SK-N-SH treated with all-trans-retinoic acid at 6 μM for 48 hours (cell line): ENCODE measurements at regions not wholly inside any gene's neighbourhood (a gene's known extent, or its start where the extent isn't known, plus 50 kb on each side); places are given as distances from the start of the nearest gene placed in this dataset.

ENCODE experiments used
- ARNTL ChIP-seq: fragments of 450-650 bp; formaldehyde crosslinking; IDR thresholded peaks from 2 replicates; pipeline ENCODE4 v1.5.0; 2020; ENCODE audit warnings: low read depth, mild to moderate bottlenecking, moderate library complexity, borderline replicate concordance
- CSDC2 ChIP-seq: fragments of 250-450 bp; sonication (Bioruptor Pico); IDR thresholded peaks from 2 replicates; pipeline ENCODE4 v1.5.0; 2020; ENCODE audit warnings: mild to moderate bottlenecking, moderate library complexity
- ESRRG ChIP-seq: fragments of 250-450 bp; sonication (Bioruptor Pico); IDR thresholded peaks from 2 replicates; pipeline ENCODE4 v1.6.1; 2021; ENCODE audit warnings: mild to moderate bottlenecking
- ISL1 ChIP-seq: fragments of 250-450 bp; sonication (Bioruptor Pico); IDR thresholded peaks from 2 replicates; pipeline ENCODE4 v2.1.2; 2022; ENCODE audit warnings: mild to moderate bottlenecking, moderate library complexity
- PATZ1 ChIP-seq: fragments of 250-450 bp; sonication (Bioruptor Pico); IDR thresholded peaks from 2 replicates; pipeline ENCODE4 v1.8.0; 2020; ENCODE audit warnings: mild to moderate bottlenecking, moderate library complexity, borderline replicate concordance
- PPARA ChIP-seq: fragments of 250-450 bp; sonication (Bioruptor Pico); IDR thresholded peaks from 2 replicates; pipeline ENCODE4 v1.5.0; 2020; ENCODE audit warnings: mild to moderate bottlenecking, borderline replicate concordance
- SNAI2 ChIP-seq: fragments of 250-450 bp; sonication (Bioruptor Pico); IDR thresholded peaks from 2 replicates; pipeline ENCODE4 v1.5.0; 2020; ENCODE audit warnings: mild to moderate bottlenecking, moderate library complexity
- TCF4 ChIP-seq: fragments of 250-450 bp; sonication (Bioruptor Pico); IDR thresholded peaks from 2 replicates; pipeline ENCODE4 v1.8.0; 2021; ENCODE audit warnings: mild to moderate bottlenecking, moderate library complexity, borderline replicate concordance
- ZFP30 ChIP-seq: fragments of 450-650 bp; formaldehyde crosslinking; IDR thresholded peaks from 2 replicates; pipeline ENCODE4 v1.5.0; 2022; ENCODE audit warnings: mild to moderate bottlenecking, moderate library complexity
- ZNF8 ChIP-seq: fragments of 450-650 bp; formaldehyde crosslinking; IDR thresholded peaks from 2 replicates; pipeline ENCODE4 v1.5.0; 2020; ENCODE audit warnings: mild to moderate bottlenecking, moderate library complexity
- TF ChIP-seq, protein P1 (sequence below): fragments of 250-450 bp; sonication (Bioruptor Pico); IDR thresholded peaks from 2 replicates; pipeline ENCODE4 v1.5.0; 2020; ENCODE audit warnings: mild to moderate bottlenecking, moderate library complexity
- TF ChIP-seq, protein P2 (sequence below): fragments of 250-450 bp; sonication (Bioruptor Pico); IDR thresholded peaks from 2 replicates; pipeline ENCODE4 v1.5.1; 2021; ENCODE audit warnings: mild to moderate bottlenecking, moderate library complexity

DNA sequence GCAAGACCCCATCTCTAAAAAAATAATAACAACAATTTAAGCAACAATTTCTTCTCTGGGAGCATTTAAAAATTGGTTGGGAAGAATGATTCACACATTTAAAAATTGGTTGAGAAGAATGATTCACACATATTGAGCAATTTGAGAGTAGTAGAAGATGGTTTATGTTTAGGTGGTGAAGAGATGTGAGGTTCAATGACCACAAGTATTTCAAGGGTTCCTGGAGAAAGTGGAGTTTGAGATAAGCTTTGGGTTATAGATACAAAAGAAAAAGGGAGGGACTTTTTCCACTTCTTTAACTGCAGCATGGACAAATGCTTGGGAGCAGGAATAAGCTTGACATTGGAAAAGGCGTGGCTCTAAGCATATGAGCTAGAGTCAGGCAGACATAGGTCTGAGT is 145.7 kb upstream of the NPHP3 start:
- TF ChIP-seq ISL1 (CRISPR knock-in tag) (no peak), CSDC2 (no peak), PATZ1 (CRISPR knock-in tag) (no peak), PPARA (CRISPR knock-in tag) (no peak), ZNF8 (CRISPR knock-in tag) (no peak), TCF4 (CRISPR knock-in tag) (no peak), SNAI2 (no peak), ESRRG (CRISPR knock-in tag) (no peak), ARNTL (CRISPR knock-in tag) (no peak), ZFP30 (CRISPR knock-in tag) (no peak)
- TF ChIP-seq, protein P1, sequence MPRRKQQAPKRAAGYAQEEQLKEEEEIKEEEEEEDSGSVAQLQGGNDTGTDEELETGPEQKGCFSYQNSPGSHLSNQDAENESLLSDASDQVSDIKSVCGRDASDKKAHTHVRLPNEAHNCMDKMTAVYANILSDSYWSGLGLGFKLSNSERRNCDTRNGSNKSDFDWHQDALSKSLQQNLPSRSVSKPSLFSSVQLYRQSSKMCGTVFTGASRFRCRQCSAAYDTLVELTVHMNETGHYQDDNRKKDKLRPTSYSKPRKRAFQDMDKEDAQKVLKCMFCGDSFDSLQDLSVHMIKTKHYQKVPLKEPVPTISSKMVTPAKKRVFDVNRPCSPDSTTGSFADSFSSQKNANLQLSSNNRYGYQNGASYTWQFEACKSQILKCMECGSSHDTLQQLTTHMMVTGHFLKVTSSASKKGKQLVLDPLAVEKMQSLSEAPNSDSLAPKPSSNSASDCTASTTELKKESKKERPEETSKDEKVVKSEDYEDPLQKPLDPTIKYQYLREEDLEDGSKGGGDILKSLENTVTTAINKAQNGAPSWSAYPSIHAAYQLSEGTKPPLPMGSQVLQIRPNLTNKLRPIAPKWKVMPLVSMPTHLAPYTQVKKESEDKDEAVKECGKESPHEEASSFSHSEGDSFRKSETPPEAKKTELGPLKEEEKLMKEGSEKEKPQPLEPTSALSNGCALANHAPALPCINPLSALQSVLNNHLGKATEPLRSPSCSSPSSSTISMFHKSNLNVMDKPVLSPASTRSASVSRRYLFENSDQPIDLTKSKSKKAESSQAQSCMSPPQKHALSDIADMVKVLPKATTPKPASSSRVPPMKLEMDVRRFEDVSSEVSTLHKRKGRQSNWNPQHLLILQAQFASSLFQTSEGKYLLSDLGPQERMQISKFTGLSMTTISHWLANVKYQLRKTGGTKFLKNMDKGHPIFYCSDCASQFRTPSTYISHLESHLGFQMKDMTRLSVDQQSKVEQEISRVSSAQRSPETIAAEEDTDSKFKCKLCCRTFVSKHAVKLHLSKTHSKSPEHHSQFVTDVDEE (CRISPR knock-in tag), result no peak
- TF ChIP-seq, protein P2, sequence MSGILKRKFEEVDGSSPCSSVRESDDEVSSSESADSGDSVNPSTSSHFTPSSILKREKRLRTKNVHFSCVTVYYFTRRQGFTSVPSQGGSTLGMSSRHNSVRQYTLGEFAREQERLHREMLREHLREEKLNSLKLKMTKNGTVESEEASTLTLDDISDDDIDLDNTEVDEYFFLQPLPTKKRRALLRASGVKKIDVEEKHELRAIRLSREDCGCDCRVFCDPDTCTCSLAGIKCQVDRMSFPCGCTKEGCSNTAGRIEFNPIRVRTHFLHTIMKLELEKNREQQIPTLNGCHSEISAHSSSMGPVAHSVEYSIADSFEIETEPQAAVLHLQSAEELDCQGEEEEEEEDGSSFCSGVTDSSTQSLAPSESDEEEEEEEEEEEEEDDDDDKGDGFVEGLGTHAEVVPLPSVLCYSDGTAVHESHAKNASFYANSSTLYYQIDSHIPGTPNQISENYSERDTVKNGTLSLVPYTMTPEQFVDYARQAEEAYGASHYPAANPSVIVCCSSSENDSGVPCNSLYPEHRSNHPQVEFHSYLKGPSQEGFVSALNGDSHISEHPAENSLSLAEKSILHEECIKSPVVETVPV, result no peak
